Upper lobe of right lung (tissue), 1 donor: ENCODE measurements at regions not wholly inside any gene's neighbourhood (a gene's known extent, or its start where the extent isn't known, plus 50 kb on each side); places are given as distances from the start of the nearest gene placed in this dataset.

Experiments
- ATAC-seq: fragments of 200-7000 bp; cut with Tn5 transposase; one replicate; pipeline ENCODE4 v1.9.1; 2020; ENCODE audit warnings: mild to moderate bottlenecking, moderate library complexity
- DNase-seq: peaks from one replicate; pipeline ENCODE4 v3.0.0-alpha.2; 2020
- H3K27ac ChIP-seq: fragments of 200-600 bp; one replicate; pipeline ENCODE4 v1.8.0; 2022
- H3K27me3 ChIP-seq: fragments of 200-600 bp; one replicate; pipeline ENCODE4 v1.8.0; 2022; ENCODE audit warnings: mild to moderate bottlenecking
- H3K36me3 ChIP-seq: fragments of 200-600 bp; one replicate; pipeline ENCODE4 v1.8.0; 2022
- H3K4me1 ChIP-seq: fragments of 200-600 bp; one replicate; pipeline ENCODE4 v1.8.0; 2022
- H3K4me3 ChIP-seq: fragments of 200-600 bp; one replicate; pipeline ENCODE4 v1.8.0; 2022; ENCODE audit warnings: mild to moderate bottlenecking
- H3K9me3 ChIP-seq: fragments of 200-600 bp; one replicate; pipeline ENCODE4 v1.8.0; 2022
- intact Hi-C: fragments of 100-400 bp; cut with DNase I; formaldehyde crosslinking; loops from one replicate; pipeline ENCODE4 v1.11.0; 2022
- TF ChIP-seq, protein P1 (sequence below): fragments of 200-600 bp; IDR thresholded peaks from one replicate; pipeline ENCODE4 v1.8.0; 2022; ENCODE audit warnings: antibody characterized with exemption
- donor health status: DM: no; HTN: yes; CAD: no; lungs with severe emphysema.

DNA sequence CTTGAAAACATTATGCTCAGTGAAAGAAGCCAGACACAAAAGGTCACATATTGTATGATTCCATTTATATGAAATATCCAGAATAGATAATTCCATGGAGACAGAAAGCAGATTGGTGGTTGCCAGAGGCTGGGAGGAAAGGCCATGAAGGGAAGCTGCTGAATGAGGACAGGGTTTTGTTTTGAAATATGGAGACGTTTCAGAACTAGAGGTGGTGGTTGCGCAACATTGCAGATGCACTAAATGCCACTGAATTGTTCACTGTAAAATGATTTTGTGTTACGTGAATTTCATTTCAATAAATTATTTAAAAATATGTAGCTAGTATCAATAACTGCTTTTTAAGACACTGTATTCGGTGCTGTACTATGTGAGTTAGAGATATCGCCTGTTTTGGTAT lies 101.7 kb upstream of the ZNF236 start:
- no peak for ATAC-seq
- Histone ChIP-seq H3K27ac (no peak overlapping the region), H3K9me3 (no peaks in the 10 kb centered on the region), H3K4me3 (no peak overlapping the region), H3K27me3 (no peaks in the 10 kb centered on the region), H3K36me3 (no peaks in the 10 kb centered on the region), H3K4me1 (no peaks in the 10 kb centered on the region)
- intact Hi-C loops = no loop called here
- TF ChIP-seq, protein P1, sequence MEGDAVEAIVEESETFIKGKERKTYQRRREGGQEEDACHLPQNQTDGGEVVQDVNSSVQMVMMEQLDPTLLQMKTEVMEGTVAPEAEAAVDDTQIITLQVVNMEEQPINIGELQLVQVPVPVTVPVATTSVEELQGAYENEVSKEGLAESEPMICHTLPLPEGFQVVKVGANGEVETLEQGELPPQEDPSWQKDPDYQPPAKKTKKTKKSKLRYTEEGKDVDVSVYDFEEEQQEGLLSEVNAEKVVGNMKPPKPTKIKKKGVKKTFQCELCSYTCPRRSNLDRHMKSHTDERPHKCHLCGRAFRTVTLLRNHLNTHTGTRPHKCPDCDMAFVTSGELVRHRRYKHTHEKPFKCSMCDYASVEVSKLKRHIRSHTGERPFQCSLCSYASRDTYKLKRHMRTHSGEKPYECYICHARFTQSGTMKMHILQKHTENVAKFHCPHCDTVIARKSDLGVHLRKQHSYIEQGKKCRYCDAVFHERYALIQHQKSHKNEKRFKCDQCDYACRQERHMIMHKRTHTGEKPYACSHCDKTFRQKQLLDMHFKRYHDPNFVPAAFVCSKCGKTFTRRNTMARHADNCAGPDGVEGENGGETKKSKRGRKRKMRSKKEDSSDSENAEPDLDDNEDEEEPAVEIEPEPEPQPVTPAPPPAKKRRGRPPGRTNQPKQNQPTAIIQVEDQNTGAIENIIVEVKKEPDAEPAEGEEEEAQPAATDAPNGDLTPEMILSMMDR = no peak
- no peak for DNase-seq

DNA sequence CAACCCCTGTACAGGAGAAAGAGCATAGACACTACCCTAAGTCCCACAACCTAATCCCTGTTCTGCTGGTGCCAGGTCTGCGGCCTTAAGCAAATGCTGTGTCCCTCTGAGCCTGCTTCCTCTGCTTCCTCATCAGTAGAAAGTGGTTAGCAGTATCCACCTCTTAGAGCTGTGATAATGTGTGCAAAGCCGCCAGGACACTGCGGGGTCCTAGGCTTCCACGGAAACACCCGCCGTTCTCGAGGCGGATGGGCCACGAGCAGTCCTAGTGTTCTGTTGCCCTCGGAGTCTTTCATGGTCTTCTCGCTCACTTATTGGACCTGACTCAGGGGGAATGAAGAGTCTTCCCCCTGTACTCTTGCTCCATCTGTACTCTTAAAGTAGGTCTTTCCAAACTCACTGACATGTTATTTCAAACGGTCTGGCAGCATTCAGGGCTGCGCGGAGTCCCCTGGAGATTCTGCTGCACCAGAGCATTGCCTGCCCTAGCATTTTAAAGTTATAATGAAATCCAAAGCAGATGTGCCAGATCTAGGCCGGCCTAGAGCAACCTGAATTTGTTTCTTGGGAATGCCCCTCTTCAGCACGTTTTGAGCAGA lies 107.2 kb upstream of the ZNF236 start:
- intact Hi-C loops = no loop called here
- no peak for ATAC-seq

DNA sequence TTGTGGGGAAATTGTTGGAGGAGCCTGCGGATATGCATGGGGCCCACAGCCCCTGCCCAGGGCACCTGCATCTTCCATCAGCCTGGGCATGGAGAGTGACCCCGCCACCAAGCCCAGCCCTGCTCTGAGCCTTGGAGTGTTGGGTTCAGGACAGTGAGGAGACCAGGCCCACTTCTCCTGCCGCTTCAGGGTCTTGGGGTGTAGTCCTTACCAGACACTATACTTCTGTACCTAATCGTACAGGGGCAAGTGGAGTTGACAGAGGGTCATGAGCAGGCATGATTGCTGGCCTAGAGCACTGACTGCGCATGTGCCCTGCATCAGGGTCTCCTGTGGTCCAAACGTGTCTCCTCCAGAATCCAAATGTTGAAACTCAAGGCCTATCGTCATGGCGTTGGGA lies 108.9 kb upstream of the ZNF236 start:
- H3K4me1 ChIP-seq = no peaks in the 10 kb centered on the region
- H3K36me3 ChIP-seq = no peaks in the 10 kb centered on the region
- no peak overlapping the region for H3K4me3 ChIP-seq
- TF ChIP-seq, protein P1 = no peak
- ATAC-seq (no peak), DNase-seq (no peak)
- H3K27ac ChIP-seq = no peak overlapping the region
- no peaks in the 10 kb centered on the region for H3K9me3 ChIP-seq
- H3K27me3 ChIP-seq = no peaks in the 10 kb centered on the region
- intact Hi-C loops = no loop called here

More for the DNA sequence above, 107.2 kb upstream of the ZNF236 start:
- no peaks in the 10 kb centered on the region for H3K9me3 ChIP-seq
- no peaks in the 10 kb centered on the region for H3K4me1 ChIP-seq
- DNase-seq = no peak
- H3K27ac ChIP-seq = no peak overlapping the region
- no peaks in the 10 kb centered on the region for H3K27me3 ChIP-seq
- H3K4me3 ChIP-seq = no peak overlapping the region
- TF ChIP-seq, protein P1 = no peak
- no peaks in the 10 kb centered on the region for H3K36me3 ChIP-seq

DNA sequence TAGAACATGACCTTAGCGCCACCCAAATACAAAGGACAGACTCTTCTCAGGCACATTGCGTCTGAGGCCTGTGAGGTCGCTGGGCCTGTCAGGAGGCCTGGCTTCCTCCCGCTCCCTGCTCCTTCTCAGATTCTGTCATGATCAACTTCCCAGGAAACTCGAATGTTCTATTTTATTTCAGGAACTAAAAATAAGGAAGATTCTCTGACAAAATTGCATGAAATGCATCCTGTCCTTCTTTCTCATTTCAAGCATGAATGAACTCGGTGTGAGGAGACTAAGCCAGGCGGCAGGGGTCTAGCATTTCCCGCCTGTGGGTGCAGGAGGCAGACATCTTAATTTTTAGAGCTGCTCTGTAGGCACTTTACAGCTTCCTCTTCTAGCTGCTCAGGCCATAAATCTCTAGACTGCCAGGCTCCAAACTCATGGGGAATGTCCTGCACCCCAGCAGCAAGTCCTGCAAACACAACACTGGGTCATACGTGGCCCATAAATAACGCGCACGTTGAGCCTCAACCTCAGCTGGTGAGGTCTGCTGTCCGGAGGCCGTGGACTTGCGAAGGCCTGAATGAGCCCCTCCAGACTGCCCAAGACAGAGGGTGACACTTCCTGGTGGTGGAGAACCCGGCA lies 109.7 kb upstream of the ZNF236 start:
- H3K27me3 ChIP-seq = no peaks in the 10 kb centered on the region
- no peaks in the 10 kb centered on the region for H3K4me1 ChIP-seq
- no peak for ATAC-seq
- TF ChIP-seq, protein P1 = no peak
- no peaks in the 10 kb centered on the region for H3K9me3 ChIP-seq
- DNase-seq = no peak
- no peak overlapping the region for H3K4me3 ChIP-seq
- no peaks in the 10 kb centered on the region for H3K36me3 ChIP-seq
- H3K27ac ChIP-seq = no peak overlapping the region
- intact Hi-C loops = no loop called here

GRCh38 chr18:76710646-76711520 lies 111.5 kb upstream of the ZNF236 start:
- ATAC-seq = no peak
- no peak overlapping the region for H3K27ac ChIP-seq
- H3K4me1 ChIP-seq = no peaks in the 10 kb centered on the region
- H3K36me3 ChIP-seq = no peaks in the 10 kb centered on the region
- intact Hi-C loops = no loop called here
- DNase-seq = no peak
- no peaks in the 10 kb centered on the region for H3K9me3 ChIP-seq
- TF ChIP-seq, protein P1 = no peak
- H3K27me3 ChIP-seq = no peaks in the 10 kb centered on the region
- H3K4me3 ChIP-seq = no peak overlapping the region
